ENCODE measurements at regions not wholly inside any gene's neighbourhood (a gene's known extent, or its start where the extent isn't known, plus 50 kb on each side); places are given as distances from the start of the nearest gene placed in this dataset.

DNA sequence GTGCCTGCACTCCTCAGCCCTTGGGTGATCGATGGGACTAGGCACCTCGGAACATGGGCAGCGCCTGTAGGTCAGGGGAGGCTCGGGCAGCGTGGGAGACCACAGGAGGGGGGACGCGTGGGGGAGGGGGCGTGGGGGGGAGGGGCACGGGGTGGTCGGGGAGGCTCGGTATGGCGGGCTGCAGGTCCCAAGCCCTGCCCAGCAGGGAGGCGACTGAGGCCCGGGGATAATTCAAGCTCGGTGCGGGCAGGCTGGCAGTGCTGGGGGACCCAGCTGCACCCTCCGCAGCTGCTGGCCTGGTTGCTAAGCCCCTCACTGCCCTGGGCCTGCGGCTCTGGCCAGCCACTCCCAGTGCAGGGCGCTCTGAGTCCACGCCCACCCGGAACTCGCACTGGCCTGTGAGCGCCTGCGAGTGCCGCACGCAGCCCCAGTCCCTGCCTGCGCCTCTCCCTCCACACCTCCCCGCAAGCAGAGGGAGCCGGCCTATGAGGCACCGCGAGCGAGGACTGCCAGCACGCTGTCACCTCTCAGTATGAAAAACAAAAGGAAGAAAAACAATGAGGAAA is 1698.3 kb upstream of the RAG2 start:
- Histone ChIP-seq H3K4me3 (ENCODE audit: low read length) (no peak overlapping the region), H3K36me3 (ENCODE audit: insufficient read depth, low read length) (no peaks in the 10 kb centered on the region), H3K9me3 (ENCODE audit: low read length) (no peaks in the 10 kb centered on the region), H3K4me1 (ENCODE audit: insufficient read depth, low read length) (no peaks in the 10 kb centered on the region), H3K27me3 (ENCODE audit: insufficient read depth, low read length) (no peaks in the 10 kb centered on the region), H2AFZ (ENCODE audit: low read depth, low read length) (no peak overlapping the region)

GRCh38 chr11:38282718-38283117 is 1684.7 kb upstream of the RAG2 start:
- no peaks in the 10 kb centered on the region for H3K4me1 ChIP-seq (ENCODE audit: insufficient read depth, low read length)
- no peaks in the 10 kb centered on the region for H3K9me3 ChIP-seq (ENCODE audit: low read length)
- no peaks in the 10 kb centered on the region for H3K36me3 ChIP-seq (ENCODE audit: insufficient read depth, low read length)
- no peaks in the 10 kb centered on the region for H3K27me3 ChIP-seq (ENCODE audit: insufficient read depth, low read length)
- no peak overlapping the region for H2AFZ ChIP-seq (ENCODE audit: low read depth, low read length)
- no peak overlapping the region for H3K4me3 ChIP-seq (ENCODE audit: low read length)

GRCh38 chr11:38278457-38279141 is 1680.6 kb upstream of the RAG2 start:
- Histone ChIP-seq H3K4me3 (ENCODE audit: low read length) (no peak overlapping the region), H3K27me3 (ENCODE audit: insufficient read depth, low read length) (no peaks in the 10 kb centered on the region), H2AFZ (ENCODE audit: low read depth, low read length) (no peak overlapping the region), H3K36me3 (ENCODE audit: insufficient read depth, low read length) (no peaks in the 10 kb centered on the region), H3K9me3 (ENCODE audit: low read length) (no peaks in the 10 kb centered on the region), H3K4me1 (ENCODE audit: insufficient read depth, low read length) (no peaks in the 10 kb centered on the region)

- Histone ChIP-seq H3K27me3 (ENCODE audit: insufficient read depth, low read length) (no peaks in the 10 kb centered on the region), H3K4me1 (ENCODE audit: insufficient read depth, low read length) (peaks cover 3% of the 10 kb centered on the region), H2AFZ (ENCODE audit: low read depth, low read length) (no peak overlapping the region), H3K4me3 (ENCODE audit: low read length) (no peak overlapping the region), H3K36me3 (ENCODE audit: insufficient read depth, low read length) (no peaks in the 10 kb centered on the region), H3K9me3 (ENCODE audit: low read length) (no peaks in the 10 kb centered on the region)
Measured at GRCh38 chr11:38274031-38274430, 1676.0 kb upstream of the RAG2 start.

- Histone ChIP-seq H3K36me3 (ENCODE audit: insufficient read depth, low read length) (no peaks in the 10 kb centered on the region), H2AFZ (ENCODE audit: low read depth, low read length) (no peak overlapping the region), H3K4me1 (ENCODE audit: insufficient read depth, low read length) (peaks cover 3% of the 10 kb centered on the region), H3K9me3 (ENCODE audit: low read length) (no peaks in the 10 kb centered on the region), H3K27me3 (ENCODE audit: insufficient read depth, low read length) (no peaks in the 10 kb centered on the region), H3K4me3 (ENCODE audit: low read length) (no peak overlapping the region)
Measured at GRCh38 chr11:38272376-38272775, 1674.3 kb upstream of the RAG2 start.

DNA sequence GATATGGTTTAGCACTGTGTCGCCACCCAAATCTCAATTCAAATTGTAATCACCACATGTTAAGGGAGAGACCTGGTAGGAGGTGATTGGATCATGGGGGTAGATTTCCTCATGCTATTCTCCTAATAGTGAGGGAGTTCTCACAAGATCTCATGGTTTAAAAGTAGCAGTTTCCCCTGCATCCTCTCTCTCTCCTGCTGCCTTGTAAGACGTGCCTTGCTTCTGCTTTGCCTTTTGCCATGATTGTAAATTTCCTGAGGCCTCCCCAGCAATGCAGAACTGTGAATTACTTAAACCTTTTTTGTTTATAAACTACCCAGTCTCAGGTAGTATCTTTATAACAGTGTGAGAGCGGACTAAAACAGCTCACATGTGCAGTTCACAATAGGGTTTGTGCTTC is 1668.7 kb upstream of the RAG2 start:
- Histone ChIP-seq H3K4me3 (ENCODE audit: low read length) (no peak overlapping the region), H3K27me3 (ENCODE audit: insufficient read depth, low read length) (no peaks in the 10 kb centered on the region), H3K9me3 (ENCODE audit: low read length) (no peaks in the 10 kb centered on the region), H3K4me1 (ENCODE audit: insufficient read depth, low read length) (peaks cover 5% of the 10 kb centered on the region), H2AFZ (ENCODE audit: low read depth, low read length) (no peak overlapping the region), H3K36me3 (ENCODE audit: insufficient read depth, low read length) (no peaks in the 10 kb centered on the region)

DNA sequence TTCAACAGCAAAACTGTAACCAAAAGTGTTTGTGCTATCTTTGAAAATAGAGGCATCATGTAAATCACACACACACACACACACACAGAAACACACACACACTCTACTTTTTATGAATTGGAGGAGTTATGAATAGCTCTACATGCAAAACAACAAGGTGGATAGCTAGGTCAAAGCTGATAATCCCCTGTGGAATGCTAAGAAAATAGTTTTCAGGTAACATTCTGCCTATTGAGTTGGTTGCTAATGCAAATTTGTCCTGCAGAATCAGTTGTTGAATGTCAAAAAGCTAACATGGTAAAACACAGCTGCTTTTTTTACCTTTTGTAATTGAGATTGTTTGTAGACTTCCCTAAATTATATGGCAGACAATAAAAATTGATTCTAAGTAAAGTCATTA is 1658.4 kb upstream of the RAG2 start:
- no peaks in the 10 kb centered on the region for H3K9me3 ChIP-seq (ENCODE audit: low read length)
- no peak overlapping the region for H3K4me3 ChIP-seq (ENCODE audit: low read length)
- no peaks in the 10 kb centered on the region for H3K4me1 ChIP-seq (ENCODE audit: insufficient read depth, low read length)
- no peaks in the 10 kb centered on the region for H3K27me3 ChIP-seq (ENCODE audit: insufficient read depth, low read length)
- H3K36me3 ChIP-seq (ENCODE audit: insufficient read depth, low read length), result no peaks in the 10 kb centered on the region
- no peak overlapping the region for H2AFZ ChIP-seq (ENCODE audit: low read depth, low read length)

- Histone ChIP-seq H3K9me3 (ENCODE audit: low read length) (no peaks in the 10 kb centered on the region), H3K36me3 (ENCODE audit: insufficient read depth, low read length) (no peaks in the 10 kb centered on the region), H3K4me3 (ENCODE audit: low read length) (no peak overlapping the region), H2AFZ (ENCODE audit: low read depth, low read length) (no peak overlapping the region), H3K4me1 (ENCODE audit: insufficient read depth, low read length) (no peaks in the 10 kb centered on the region), H3K27me3 (ENCODE audit: insufficient read depth, low read length) (no peaks in the 10 kb centered on the region)
Measured at GRCh38 chr11:38254913-38255312, 1656.9 kb upstream of the RAG2 start.

DNA sequence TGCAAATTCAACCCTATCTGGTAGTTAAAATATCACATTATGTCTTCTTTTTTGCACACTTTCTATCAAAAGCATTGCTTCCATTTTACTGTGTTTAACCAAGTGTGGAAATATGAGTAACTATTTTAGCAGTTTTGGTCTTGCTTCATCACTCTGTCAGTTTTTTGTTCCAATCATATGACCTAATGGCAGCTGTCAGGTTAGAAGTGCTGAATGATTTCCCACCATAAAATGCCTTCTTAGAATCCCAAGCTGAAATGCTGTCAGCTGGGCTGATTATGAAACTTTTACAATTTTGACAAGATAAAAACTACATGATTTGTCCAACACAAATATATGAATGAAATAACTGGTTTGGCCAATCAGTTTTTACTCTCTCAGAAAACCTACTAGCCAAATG is 1654.6 kb upstream of the RAG2 start:
- Histone ChIP-seq H3K4me1 (ENCODE audit: insufficient read depth, low read length) (no peaks in the 10 kb centered on the region), H3K27me3 (ENCODE audit: insufficient read depth, low read length) (no peaks in the 10 kb centered on the region), H2AFZ (ENCODE audit: low read depth, low read length) (no peak overlapping the region), H3K36me3 (ENCODE audit: insufficient read depth, low read length) (no peaks in the 10 kb centered on the region), H3K4me3 (ENCODE audit: low read length) (no peak overlapping the region), H3K9me3 (ENCODE audit: low read length) (no peaks in the 10 kb centered on the region)

- Histone ChIP-seq H3K36me3 (ENCODE audit: insufficient read depth, low read length) (no peaks in the 10 kb centered on the region), H3K9me3 (ENCODE audit: low read length) (no peaks in the 10 kb centered on the region), H3K27me3 (ENCODE audit: insufficient read depth, low read length) (no peaks in the 10 kb centered on the region), H3K4me3 (ENCODE audit: low read length) (no peak overlapping the region), H2AFZ (ENCODE audit: low read depth, low read length) (no peak overlapping the region), H3K4me1 (ENCODE audit: insufficient read depth, low read length) (no peaks in the 10 kb centered on the region)
Measured at GRCh38 chr11:38246451-38246850, 1648.4 kb upstream of the RAG2 start.

DNA sequence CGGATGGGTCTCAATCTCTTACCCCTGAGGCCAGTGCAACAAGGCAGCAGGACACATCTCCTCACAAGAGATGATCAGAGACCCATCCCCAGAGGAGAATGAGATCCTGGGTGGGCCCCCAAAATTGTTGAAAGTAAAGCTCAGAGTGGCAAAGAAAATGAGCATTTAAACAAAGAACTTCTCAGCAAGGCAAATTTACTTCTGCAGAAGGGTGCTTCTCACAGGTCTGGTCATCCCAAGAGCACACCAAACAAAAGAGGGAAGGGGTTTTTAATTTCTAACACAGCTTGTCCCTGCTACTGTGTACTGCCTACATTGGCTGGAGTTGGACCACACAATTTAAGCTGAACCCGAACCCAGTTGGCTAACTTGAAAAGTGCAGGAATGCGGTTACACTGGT is 1628.6 kb upstream of the RAG2 start:
- H2AFZ ChIP-seq (ENCODE audit: low read depth, low read length), result no peak overlapping the region
- H3K27me3 ChIP-seq (ENCODE audit: insufficient read depth, low read length), result no peaks in the 10 kb centered on the region
- H3K4me3 ChIP-seq (ENCODE audit: low read length), result no peak overlapping the region
- no peaks in the 10 kb centered on the region for H3K36me3 ChIP-seq (ENCODE audit: insufficient read depth, low read length)
- no peaks in the 10 kb centered on the region for H3K9me3 ChIP-seq (ENCODE audit: low read length)
- no peaks in the 10 kb centered on the region for H3K4me1 ChIP-seq (ENCODE audit: insufficient read depth, low read length)

DNA sequence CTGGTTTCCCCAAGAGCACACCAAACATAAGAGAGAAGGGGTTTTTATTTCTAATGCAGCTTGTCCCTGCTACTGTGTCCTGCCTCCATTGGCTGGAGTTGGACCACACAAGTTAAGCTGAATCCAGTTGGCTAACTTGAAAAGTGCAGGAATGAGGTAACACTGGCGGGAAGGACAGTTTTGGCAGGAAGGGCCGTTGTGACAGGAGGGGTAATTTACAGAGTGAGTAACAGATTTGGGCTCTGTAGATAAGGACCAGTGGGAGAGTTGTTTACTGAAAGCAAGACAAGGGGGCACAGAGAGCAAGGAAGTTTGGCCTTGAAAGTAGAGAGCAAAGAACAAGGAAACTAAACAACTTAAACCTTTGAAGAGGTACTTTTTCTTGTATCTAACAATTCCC is 1623.3 kb upstream of the RAG2 start:
- Histone ChIP-seq H3K27me3 (ENCODE audit: insufficient read depth, low read length) (no peaks in the 10 kb centered on the region), H3K36me3 (ENCODE audit: insufficient read depth, low read length) (no peaks in the 10 kb centered on the region), H3K4me1 (ENCODE audit: insufficient read depth, low read length) (no peaks in the 10 kb centered on the region), H3K4me3 (ENCODE audit: low read length) (no peak overlapping the region), H2AFZ (ENCODE audit: low read depth, low read length) (no peak overlapping the region), H3K9me3 (ENCODE audit: low read length) (no peaks in the 10 kb centered on the region)

DNA sequence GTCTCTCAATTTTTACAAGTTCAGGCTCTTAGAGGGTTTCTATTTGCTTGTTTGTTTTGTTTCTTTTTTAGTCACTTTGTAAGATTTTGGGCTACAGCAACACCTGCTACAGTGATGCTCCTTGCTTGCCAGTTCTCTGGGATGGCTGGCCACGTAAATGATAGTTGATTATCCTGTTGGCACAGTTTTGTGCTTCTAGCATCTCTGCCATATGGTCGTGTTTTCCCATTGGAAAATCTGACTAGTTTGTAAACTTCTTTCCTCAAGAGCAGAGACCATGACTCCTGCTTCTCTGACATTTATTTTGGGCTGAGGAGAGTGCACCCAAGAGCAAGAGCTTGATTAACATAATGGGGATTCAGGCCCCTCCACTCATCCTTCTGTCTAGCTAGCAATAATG is 1621.6 kb upstream of the RAG2 start:
- no peak overlapping the region for H2AFZ ChIP-seq (ENCODE audit: low read depth, low read length)
- no peaks in the 10 kb centered on the region for H3K36me3 ChIP-seq (ENCODE audit: insufficient read depth, low read length)
- H3K4me1 ChIP-seq (ENCODE audit: insufficient read depth, low read length), result no peaks in the 10 kb centered on the region
- H3K9me3 ChIP-seq (ENCODE audit: low read length), result no peaks in the 10 kb centered on the region
- no peaks in the 10 kb centered on the region for H3K27me3 ChIP-seq (ENCODE audit: insufficient read depth, low read length)
- H3K4me3 ChIP-seq (ENCODE audit: low read length), result no peak overlapping the region

- Histone ChIP-seq H3K4me3 (ENCODE audit: low read length) (no peak overlapping the region), H3K36me3 (ENCODE audit: insufficient read depth, low read length) (no peaks in the 10 kb centered on the region), H3K9me3 (ENCODE audit: low read length) (no peaks in the 10 kb centered on the region), H3K4me1 (ENCODE audit: insufficient read depth, low read length) (no peaks in the 10 kb centered on the region), H2AFZ (ENCODE audit: low read depth, low read length) (no peak overlapping the region), H3K27me3 (ENCODE audit: insufficient read depth, low read length) (no peaks in the 10 kb centered on the region)
Measured at GRCh38 chr11:38208951-38209350, 1610.9 kb upstream of the RAG2 start.
